SU-DHL-6 (cell line): ENCODE measurements at regions not wholly inside any gene's neighbourhood (a gene's known extent, or its start where the extent isn't known, plus 50 kb on each side); places are given as distances from the start of the nearest gene placed in this dataset.

ENCODE experiments used
- CTCF ChIP-seq: fragments of 200-600 bp; sonication (generic); IDR thresholded peaks from one replicate; pipeline ENCODE4 v1.5.1; 2017; ENCODE audit warnings: antibody characterized with exemption, mild to moderate bottlenecking, low read length, moderate library complexity; ENCODE audit not compliant: insufficient read depth, poor library complexity, severe bottlenecking
- EZH2phosphoT487 ChIP-seq: fragments of 200-600 bp; sonication (generic), shearing (Covaris generic); conservative IDR thresholded peaks from 2 replicates; pipeline ENCODE4 v1.6.1; 2018; ENCODE audit warnings: mild to moderate bottlenecking, antibody characterized with exemption, low read length, moderate library complexity, mixed read lengths

GRCh38 chr14:83297361-83297760, 1763.7 kb upstream of the SEL1L start:
- TF ChIP-seq CTCF, result no peak
- TF ChIP-seq EZH2phosphoT487, result no peak
